ENCODE measurements at regions not wholly inside any gene's neighbourhood (a gene's known extent, or its start where the extent isn't known, plus 50 kb on each side); places are given as distances from the start of the nearest gene placed in this dataset.

- BruUV-seq (replicated peaks): no TSS peak
- DNase-seq (ENCODE audit: low spot score): no peak
- CTCF ChIA-PET: no interaction called here
- Histone ChIP-seq H3K27ac (ENCODE audit: low read depth, low read length, poor library complexity, severe bottlenecking) (no peak overlapping the region), H3K4me1 (ENCODE audit: insufficient read depth, low read length, poor library complexity, severe bottlenecking) (no peaks in the 10 kb centered on the region), H3K27me3 (replicated peaks; ENCODE audit: insufficient read depth, low read depth, low read length, poor library complexity) (no peaks in the 10 kb centered on the region), H3K9me3 (ENCODE audit: low read depth, low read length, poor library complexity, severe bottlenecking) (no peaks in the 10 kb centered on the region), H3K36me3 (ENCODE audit: insufficient read depth, low read length, poor library complexity, severe bottlenecking) (no peaks in the 10 kb centered on the region), H3K4me3 (ENCODE audit: low read depth, low read length, poor library complexity, severe bottlenecking) (no peak overlapping the region)
- intact Hi-C loops (cut with micrococcal nuclease; ENCODE audit: unreplicated experiment): no loop called here
- POLR2A ChIA-PET (ENCODE audit: low non-redundant PET): no interaction called here
- TF ChIP-seq EZH2 (IDR thresholded peaks at IDR 0.05; ENCODE audit: borderline replicate concordance, low read depth, low read length, poor library complexity, severe bottlenecking): no peak
These were observed 50.6 kb upstream of the NKD1 start for GRCh38 chr16:50497592-50497991.

GRCh38 chr16:50496990-50497389, 51.2 kb upstream of the NKD1 start:
- DNase-seq (ENCODE audit: low spot score): no peak
- H3K4me3 ChIP-seq (ENCODE audit: low read depth, low read length, poor library complexity, severe bottlenecking): no peak overlapping the region
- H3K9me3 ChIP-seq (ENCODE audit: low read depth, low read length, poor library complexity, severe bottlenecking): no peaks in the 10 kb centered on the region
- H3K4me1 ChIP-seq (ENCODE audit: insufficient read depth, low read length, poor library complexity, severe bottlenecking): no peaks in the 10 kb centered on the region
- ChIA-PET CTCF (no interaction called here), POLR2A (ENCODE audit: low non-redundant PET) (no interaction called here)
- no peaks in the 10 kb centered on the region for H3K27me3 ChIP-seq (replicated peaks; ENCODE audit: insufficient read depth, low read depth, low read length, poor library complexity)
- no TSS peak for BruUV-seq (replicated peaks)
- intact Hi-C loops (cut with micrococcal nuclease; ENCODE audit: unreplicated experiment): no loop called here
- TF ChIP-seq CTCF (conservative IDR thresholded peaks at IDR 0.05; ENCODE audit: low read depth, low read length) (no peak), EZH2 (IDR thresholded peaks at IDR 0.05; ENCODE audit: borderline replicate concordance, low read depth, low read length, poor library complexity, severe bottlenecking) (no peak)
- no peaks in the 10 kb centered on the region for H3K36me3 ChIP-seq (ENCODE audit: insufficient read depth, low read length, poor library complexity, severe bottlenecking)
- H3K27ac ChIP-seq (ENCODE audit: low read depth, low read length, poor library complexity, severe bottlenecking): no peak overlapping the region

GRCh38 chr16:50495673-50496072, 52.5 kb upstream of the NKD1 start:
- no peak overlapping the region for H3K27ac ChIP-seq (ENCODE audit: low read depth, low read length, poor library complexity, severe bottlenecking)
- H3K4me1 ChIP-seq (ENCODE audit: insufficient read depth, low read length, poor library complexity, severe bottlenecking): no peaks in the 10 kb centered on the region
- DNase-seq (ENCODE audit: low spot score): no peak
- no peaks in the 10 kb centered on the region for H3K27me3 ChIP-seq (replicated peaks; ENCODE audit: insufficient read depth, low read depth, low read length, poor library complexity)
- CTCF ChIA-PET: no interaction called here
- intact Hi-C loops (cut with micrococcal nuclease; ENCODE audit: unreplicated experiment): no loop called here
- no peaks in the 10 kb centered on the region for H3K9me3 ChIP-seq (ENCODE audit: low read depth, low read length, poor library complexity, severe bottlenecking)
- TF ChIP-seq EZH2 (IDR thresholded peaks at IDR 0.05; ENCODE audit: borderline replicate concordance, low read depth, low read length, poor library complexity, severe bottlenecking) (no peak), CTCF (conservative IDR thresholded peaks at IDR 0.05; ENCODE audit: low read depth, low read length) (no peak)
- no TSS peak for BruUV-seq (replicated peaks)
- POLR2A ChIA-PET (ENCODE audit: low non-redundant PET): no interaction called here
- H3K36me3 ChIP-seq (ENCODE audit: insufficient read depth, low read length, poor library complexity, severe bottlenecking): no peaks in the 10 kb centered on the region
- no peak overlapping the region for H3K4me3 ChIP-seq (ENCODE audit: low read depth, low read length, poor library complexity, severe bottlenecking)
